H1 (cell line): ENCODE measurements at regions not wholly inside any gene's neighbourhood (a gene's known extent, or its start where the extent isn't known, plus 50 kb on each side); places are given as distances from the start of the nearest gene placed in this dataset.

Experiments
- CTCF ChIA-PET: fragments of 300-600 bp; sonication (Branson Sonifier 250); formaldehyde crosslinking; loops from one replicate; lab custom pipeline; 2021; ENCODE audit not compliant: partially characterized antibody; lab: Charles Lee
- POLR2A ChIA-PET: fragments of 300-600 bp; sonication (Branson Sonifier 250); formaldehyde crosslinking; loops from one replicate; lab custom pipeline; 2021; ENCODE audit warnings: inconsistent platforms; ENCODE audit not compliant: partially characterized antibody; lab: Charles Lee
- DNase-seq, 2 experiments: peaks; one replicate each; pipeline versions ENCODE4 v3.0.0 to v3.0.0-alpha.2; 2010 to 2022; ENCODE audit warnings: low spot score in 2 of 2, low read depth in 1 of 2, mixed read lengths in 1 of 2
- FAIRE-seq: peaks from 2 replicates; lab custom pipeline; 2011; peaks lifted over from hg19 to GRCh38; lab: Jason Lieb, UNC
- H2AFZ ChIP-seq: 2 replicates; pipeline ENCODE4 v1.8.1; 2012; ENCODE audit warnings: low read length, inconsistent platforms
- H2AK5ac ChIP-seq: 2 replicates; pipeline ENCODE4 v1.6.1; 2013; ENCODE audit warnings: low read depth, low read length
- H2BK120ac ChIP-seq: replicated peaks from 2 replicates; pipeline ENCODE3; 2013; ENCODE audit warnings: low read depth, low read length, inconsistent platforms
- H2BK12ac ChIP-seq: 2 replicates; pipeline ENCODE4 v1.6.1; 2013; ENCODE audit warnings: low read depth, low read length
- H2BK15ac ChIP-seq: 2 replicates; pipeline ENCODE4 v1.6.1; 2013; ENCODE audit warnings: low read length
- H2BK20ac ChIP-seq: 2 replicates; pipeline ENCODE4 v1.6.1; 2013; ENCODE audit warnings: low read length
- H2BK5ac ChIP-seq: 2 replicates; pipeline ENCODE4 v1.6.1; 2013; ENCODE audit warnings: low read depth, low read length
- H3K14ac ChIP-seq: 2 replicates; pipeline ENCODE4 v1.6.1; 2013; ENCODE audit warnings: inconsistent platforms; ENCODE audit not compliant: insufficient read length
- H3K18ac ChIP-seq: 2 replicates; pipeline ENCODE4 v1.6.1; 2013; ENCODE audit warnings: low read length; ENCODE audit errors: extremely low read depth
- H3K23ac ChIP-seq: 2 replicates; pipeline ENCODE4 v1.6.1; 2013; ENCODE audit warnings: inconsistent platforms; ENCODE audit not compliant: insufficient read length
- H3K23me2 ChIP-seq: 2 replicates; pipeline ENCODE4 v1.6.1; 2013; ENCODE audit warnings: low read depth, low read length
- H3K27ac ChIP-seq: 2 replicates; pipeline ENCODE4 v1.6.1; 2011; ENCODE audit warnings: low read depth, low read length, inconsistent platforms
- H3K27me3 ChIP-seq, 4 experiments: replicated peaks in 1 of 4; 1 replicate in 1 of 4; 2 replicates in 3 of 4; pipeline versions ENCODE4 v1.6.1 to v1.8.1; 2011 to 2013; ENCODE audit warnings: low read length in 3 of 4, mild to moderate bottlenecking in 3 of 4, inconsistent platforms in 2 of 4, mixed read lengths in 2 of 4, moderate library complexity in 1 of 4; ENCODE audit not compliant: control insufficient read depth in 3 of 4, insufficient read depth in 3 of 4; ENCODE audit errors: extremely low read depth in 1 of 4
- H3K36me3 ChIP-seq, 4 experiments: 2 replicates each; pipeline versions ENCODE4 v1.6.1 to v1.8.1; 2011 to 2013; ENCODE audit warnings: mild to moderate bottlenecking in 4 of 4, low read length in 3 of 4, moderate library complexity in 2 of 4, control low read depth in 1 of 4, inconsistent platforms in 1 of 4; ENCODE audit not compliant: insufficient read depth in 4 of 4, control insufficient read depth in 2 of 4
- H3K4ac ChIP-seq: replicated peaks from 2 replicates; pipeline ENCODE3; 2013; ENCODE audit warnings: low read length, low read depth, mixed read lengths, inconsistent platforms; ENCODE audit not compliant: insufficient read length
- H3K4me1 ChIP-seq, 4 experiments: replicated peaks in 1 of 4; 1 replicate in 1 of 4; 2 replicates in 3 of 4; pipeline versions ENCODE4 v1.6.1 to v1.8.1; 2011 to 2013; ENCODE audit warnings: low read length in 3 of 4, inconsistent platforms in 2 of 4, mixed read lengths in 1 of 4; ENCODE audit not compliant: insufficient read depth in 4 of 4, control insufficient read depth in 3 of 4
- H3K4me2 ChIP-seq, 2 experiments: 2 replicates each; pipeline versions ENCODE4 v1.6.1 to v1.8.1; 2011 to 2013; ENCODE audit warnings: low read depth in 2 of 2, low read length in 2 of 2, control low read depth in 1 of 2, inconsistent platforms in 1 of 2, mild to moderate bottlenecking in 1 of 2; ENCODE audit not compliant: insufficient read depth in 1 of 2
- H3K4me3 ChIP-seq, 4 experiments: fragments of 200-600, 300-600 bp in 1 of 4; sonication (generic), shearing (Covaris generic), sonication (Bioruptor Twin) in 1 of 4; 2 replicates each; pipeline versions ENCODE4 v1.5.1 to v1.8.1; 2011 to 2016; ENCODE audit warnings: low read length in 4 of 4, low read depth in 3 of 4, control low read depth in 2 of 4, inconsistent platforms in 2 of 4, mild to moderate bottlenecking in 2 of 4, mixed read lengths in 1 of 4, moderate library complexity in 1 of 4; ENCODE audit not compliant: insufficient read depth in 2 of 4; ENCODE audit errors: extremely low read depth in 1 of 4
- H3K56ac ChIP-seq: replicated peaks from 2 replicates; pipeline ENCODE3; 2013; ENCODE audit warnings: low read depth, mild to moderate bottlenecking, mixed read lengths, low read length, inconsistent platforms; ENCODE audit not compliant: insufficient read length
- H3K79me1 ChIP-seq: 2 replicates; pipeline ENCODE4 v1.6.1; 2013; ENCODE audit warnings: low read depth, low read length, control low read depth
- H3K79me2 ChIP-seq, 2 experiments: 2 replicates each; pipeline versions ENCODE4 v1.6.1 to v1.8.1; 2012 to 2013; ENCODE audit warnings: low read length in 2 of 2, mild to moderate bottlenecking in 2 of 2, inconsistent platforms in 1 of 2; ENCODE audit not compliant: insufficient read depth in 2 of 2, control insufficient read depth in 1 of 2
- H3K9ac ChIP-seq, 4 experiments: replicated peaks in 1 of 4; 1 replicate in 1 of 4; 2 replicates in 3 of 4; pipeline versions ENCODE4 v1.6.1 to v1.8.1; 2011 to 2013; ENCODE audit warnings: low read depth in 3 of 4, low read length in 3 of 4, control low read depth in 2 of 4, mild to moderate bottlenecking in 2 of 4, moderate library complexity in 2 of 4, inconsistent platforms in 1 of 4; ENCODE audit errors: extremely low read depth in 1 of 4
- H3K9me3 ChIP-seq, 2 experiments: 2 replicates each; pipeline versions ENCODE4 v1.6.1 to v1.8.1; 2012 to 2013; ENCODE audit warnings: mild to moderate bottlenecking in 2 of 2, moderate library complexity in 2 of 2, control low read depth in 1 of 2, inconsistent platforms in 1 of 2, low read depth in 1 of 2, low read length in 1 of 2, mixed read lengths in 1 of 2; ENCODE audit not compliant: insufficient read depth in 2 of 2
- H4K20me1 ChIP-seq, 2 experiments: replicated peaks in 1 of 2; 2 replicates each; pipeline versions ENCODE3 to v1.8.1; 2011 to 2013; ENCODE audit warnings: inconsistent platforms in 2 of 2, low read length in 2 of 2, mild to moderate bottlenecking in 1 of 2; ENCODE audit not compliant: insufficient read depth in 2 of 2, control insufficient read depth in 1 of 2
- H4K5ac ChIP-seq: 2 replicates; pipeline ENCODE4 v1.6.1; 2013; ENCODE audit warnings: low read length, low read depth, mixed read lengths, inconsistent platforms; ENCODE audit not compliant: insufficient read length
- H4K8ac ChIP-seq: 2 replicates; pipeline ENCODE4 v1.8.0; 2013; ENCODE audit warnings: mild to moderate bottlenecking, moderate library complexity, low read length, inconsistent platforms; ENCODE audit not compliant: insufficient read depth; ENCODE audit errors: extremely low read depth
- H4K91ac ChIP-seq: replicated peaks from 2 replicates; pipeline ENCODE3; 2013; ENCODE audit warnings: low read length, mixed read lengths, inconsistent platforms; ENCODE audit not compliant: insufficient read length
- ATF3 ChIP-seq: IDR thresholded peaks from 2 replicates; pipeline ENCODE4 v1.6.1; 2011; ENCODE audit warnings: low read depth, mild to moderate bottlenecking, low read length; ENCODE audit not compliant: insufficient read depth
- CTBP2 ChIP-seq: IDR thresholded peaks from 2 replicates; pipeline ENCODE4 v1.7.0; 2011; ENCODE audit warnings: borderline replicate concordance, mild to moderate bottlenecking, moderate library complexity, mixed read lengths, low read length; ENCODE audit not compliant: insufficient read depth, insufficient read length
- MAX ChIP-seq: IDR thresholded peaks from 2 replicates; pipeline ENCODE4 v1.6.1; 2012; ENCODE audit warnings: inconsistent platforms
- POLR2AphosphoS5 ChIP-seq: IDR thresholded peaks from 2 replicates; pipeline ENCODE4 v1.6.1; 2011; ENCODE audit warnings: low read depth, low read length
- WGBS, 2 experiments: shearing (Covaris generic) in 1 of 2; methylation state at CpG; one replicate each; pipeline versions ENCODE4 v1.1.6 to v1.1.7; 2013 to 2015; ENCODE audit warnings: low lambda C conversion rate in 2 of 2, mixed read lengths in 2 of 2, inconsistent platforms in 1 of 2, low coverage in 1 of 2, missing lambda C conversion rate in 1 of 2; ENCODE audit not compliant: insufficient replicate concordance in 2 of 2, insufficient coverage in 1 of 2, insufficient read length in 1 of 2; ENCODE audit errors: extremely low coverage in 1 of 2, missing lambda C conversion rate in 1 of 2; 5-methylcytosine and 5-hydroxymethylcytosine counted together

- H3K36me3 ChIP-seq = no peaks in the 10 kb centered on the region
- peaks cover 0 to under 1% (median 0%) of the 10 kb centered on the region in 4 experiments; a peak in 1 of 7 replicates for H3K4me1 ChIP-seq
- H3K23me2 ChIP-seq = no peaks in the 10 kb centered on the region
- H3K9me3 ChIP-seq = no peaks in the 10 kb centered on the region
- DNase-seq = no peak
- no peak overlapping the region for H4K8ac ChIP-seq
- CTCF ChIA-PET = interaction anchor here (0.6 to 0.9 kb wide), 2 partner anchors 13 to 14 kb away, joined by 3 read pairs; no protein-coding TSS in a partner anchor
- H2BK15ac ChIP-seq = no peak overlapping the region
- H2BK5ac ChIP-seq = no peak overlapping the region
- H3K23ac ChIP-seq = no peak overlapping the region
- H4K5ac ChIP-seq = no peak overlapping the region
- H3K27ac ChIP-seq = no peak overlapping the region
- FAIRE-seq = no peak
- no peaks in the 10 kb centered on the region for H3K79me2 ChIP-seq
- H2AFZ ChIP-seq = no peak overlapping the region
- H4K20me1 ChIP-seq = no peaks in the 10 kb centered on the region
- H3K4ac ChIP-seq = no peak overlapping the region
- no peak for TF ChIP-seq MAX
- no peak for TF ChIP-seq ATF3
- no peak for TF ChIP-seq CTBP2
- no peak for TF ChIP-seq POLR2AphosphoS5
- WGBS, 2 experiments = 98% methylated on average over 7 of the region's 7 CpGs; no CpG with 5 or more reads in 1 of the 2 experiments
- H3K18ac ChIP-seq = no peak overlapping the region
- H2BK12ac ChIP-seq = no peak overlapping the region
- H2AK5ac ChIP-seq = no peak overlapping the region
- no peak overlapping the region for H2BK20ac ChIP-seq
- no peak overlapping the region for H4K91ac ChIP-seq
- no peak overlapping the region for H3K4me3 ChIP-seq
- no peak overlapping the region for H2BK120ac ChIP-seq
- H3K79me1 ChIP-seq = no peaks in the 10 kb centered on the region
- no peak overlapping the region for H3K4me2 ChIP-seq
- no peak overlapping the region for H3K9ac ChIP-seq
- no peaks in the 10 kb centered on the region for H3K27me3 ChIP-seq
- no peak overlapping the region for H3K14ac ChIP-seq
- POLR2A ChIA-PET = no interaction called here
- H3K56ac ChIP-seq = no peak overlapping the region
These were observed 979.2 kb downstream of the CNTNAP5 start for GRCh38 chr2:125004106-125004800.
